ENCODE measurements at regions not wholly inside any gene's neighbourhood (a gene's known extent, or its start where the extent isn't known, plus 50 kb on each side); places are given as distances from the start of the nearest gene placed in this dataset.

DNA sequence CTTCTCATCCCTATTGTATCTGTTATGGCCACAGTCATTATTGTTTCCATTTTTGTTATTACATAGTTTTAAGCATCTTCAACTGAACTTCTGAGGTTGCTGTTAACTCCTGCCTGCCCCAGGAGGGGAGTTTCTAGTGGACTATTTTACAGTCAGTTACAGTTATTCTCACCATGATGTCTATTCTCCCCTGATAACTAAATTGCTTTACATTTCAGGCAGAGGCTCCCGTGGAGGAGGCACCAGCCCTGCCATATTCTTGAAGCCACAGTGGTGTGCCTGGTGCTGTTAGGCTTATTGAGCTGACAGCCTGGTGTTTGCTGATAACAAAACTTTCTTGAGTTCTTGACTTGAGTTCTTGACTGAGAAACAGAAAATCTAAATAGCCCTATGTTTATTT is 256.4 kb downstream of the TFCP2L1 start:
- no peak for DNase-seq

DNA sequence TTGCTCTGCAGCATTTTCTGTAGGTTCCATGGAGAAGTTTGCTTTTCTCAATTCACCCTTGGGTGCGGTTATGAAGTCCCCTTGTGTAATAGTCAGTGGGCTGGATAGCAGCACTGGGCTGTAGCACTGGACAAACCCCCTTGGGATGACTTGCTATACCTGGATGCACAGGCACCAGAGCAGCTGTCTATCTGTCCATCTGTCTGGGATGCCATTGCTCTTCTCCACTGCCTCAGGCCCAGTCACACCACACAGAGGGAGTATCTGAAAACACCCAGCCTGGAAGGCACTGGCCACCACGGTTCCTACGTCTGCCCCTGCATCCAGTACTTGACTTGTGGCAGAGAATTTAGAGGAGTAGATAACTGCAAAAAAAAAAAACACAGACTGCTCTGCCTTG is 254.5 kb downstream of the TFCP2L1 start:
- no peak for DNase-seq

DNA sequence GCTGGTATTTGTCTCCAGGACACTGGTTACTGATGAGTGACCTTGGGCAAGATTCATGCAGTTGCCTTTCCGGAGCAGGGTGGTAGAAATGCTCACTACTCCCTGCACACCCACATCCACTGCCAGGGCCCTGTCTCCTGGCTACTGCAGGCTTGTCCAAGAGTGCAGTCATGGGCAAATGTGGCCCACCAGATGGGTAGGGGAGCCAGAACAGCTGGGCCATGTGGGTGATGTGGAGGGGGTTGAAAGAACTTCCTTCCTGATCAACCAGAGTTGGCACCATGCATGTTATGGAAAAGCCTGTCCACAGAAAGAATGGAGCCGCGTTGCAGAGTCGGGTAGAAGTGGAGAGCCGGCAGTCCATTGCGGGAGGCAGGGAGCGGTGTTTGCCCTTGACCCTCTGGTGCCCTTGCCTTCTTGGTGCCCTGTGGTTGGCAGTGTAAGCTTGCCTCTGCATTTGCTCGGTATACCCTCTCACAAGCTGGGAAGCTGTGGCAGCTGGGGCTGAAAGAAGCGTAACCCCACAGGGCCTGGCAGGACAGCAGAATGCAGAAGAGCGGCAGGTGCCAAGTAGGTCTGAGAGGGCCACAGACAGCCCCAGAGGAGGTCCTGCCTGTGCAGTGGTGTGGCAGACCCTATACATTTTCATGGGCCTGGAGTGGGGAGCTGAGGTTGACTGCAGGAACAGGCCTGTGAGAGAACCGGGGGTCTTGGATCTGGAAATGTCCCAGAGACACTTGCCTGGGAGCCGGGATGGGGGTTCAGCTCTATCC is 253.2 kb downstream of the TFCP2L1 start:
- DNase-seq, result no peak

DNA sequence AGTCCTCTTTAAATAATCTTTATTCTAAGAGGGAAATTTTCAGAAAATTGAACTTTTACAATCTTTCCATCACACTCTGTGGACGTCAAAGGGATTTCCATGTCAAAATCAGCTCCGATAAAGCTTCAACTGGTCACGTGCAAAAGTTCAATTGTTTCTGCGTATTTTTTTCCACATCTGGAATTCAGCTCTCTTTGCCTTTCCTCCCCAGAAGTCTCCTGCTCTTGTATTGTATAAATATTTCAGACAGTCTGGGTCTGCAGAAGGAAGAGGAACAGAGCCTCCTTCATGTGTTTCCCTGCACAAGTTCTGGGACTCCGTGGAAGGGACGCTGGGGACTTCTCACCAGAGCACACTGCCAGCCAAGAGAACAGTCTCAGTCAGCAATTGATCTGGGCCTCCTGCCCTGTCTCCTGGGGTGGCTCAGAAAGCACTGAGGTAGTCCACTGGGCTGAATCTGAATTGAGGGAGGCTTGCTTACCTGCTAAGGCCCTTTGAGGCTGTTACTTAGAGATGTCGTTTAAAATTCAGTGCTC is 251.5 kb downstream of the TFCP2L1 start:
- no peak for DNase-seq

DNA sequence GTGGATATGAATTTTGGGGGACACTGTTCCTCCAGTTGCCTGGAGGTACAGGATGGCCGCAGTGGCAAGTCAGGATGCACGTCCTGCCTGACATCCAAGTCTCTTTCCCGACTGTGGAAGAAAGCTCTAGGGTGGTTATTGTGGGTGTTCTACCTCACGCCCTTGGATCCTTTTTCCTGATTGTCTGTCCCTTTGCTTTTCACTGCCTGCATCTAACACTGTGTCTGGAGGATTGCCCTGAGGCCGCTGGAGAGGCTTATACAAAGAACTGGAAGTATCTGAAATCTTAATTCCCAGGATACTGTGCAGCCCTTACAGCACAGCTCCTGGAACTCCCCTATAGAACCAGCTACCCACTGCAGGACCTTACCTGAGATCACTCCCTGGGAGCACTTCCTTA is 250.5 kb downstream of the TFCP2L1 start:
- DNase-seq, result no peak

DNA sequence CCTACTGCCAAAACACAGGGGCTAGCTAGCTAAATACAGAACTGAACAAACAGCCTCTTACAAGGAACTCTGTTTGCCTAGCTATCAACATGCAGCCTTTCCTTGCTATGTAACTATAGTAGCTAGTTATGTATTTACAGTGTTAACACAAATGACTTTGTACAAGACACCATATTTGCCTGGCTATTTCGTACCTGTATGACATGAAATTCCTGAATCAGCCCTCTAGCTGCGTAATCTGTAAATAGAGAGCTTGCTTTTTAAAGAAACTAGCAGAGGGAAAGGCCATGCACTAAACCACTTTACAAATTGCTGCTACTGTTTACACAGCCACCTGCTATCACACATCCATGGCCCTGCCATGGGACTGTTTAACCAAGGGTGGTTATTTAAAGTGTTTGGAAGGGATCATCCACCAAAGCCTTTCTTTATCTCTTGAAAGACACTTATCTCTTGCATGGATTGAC is 248.7 kb downstream of the TFCP2L1 start:
- no peak for DNase-seq

DNA sequence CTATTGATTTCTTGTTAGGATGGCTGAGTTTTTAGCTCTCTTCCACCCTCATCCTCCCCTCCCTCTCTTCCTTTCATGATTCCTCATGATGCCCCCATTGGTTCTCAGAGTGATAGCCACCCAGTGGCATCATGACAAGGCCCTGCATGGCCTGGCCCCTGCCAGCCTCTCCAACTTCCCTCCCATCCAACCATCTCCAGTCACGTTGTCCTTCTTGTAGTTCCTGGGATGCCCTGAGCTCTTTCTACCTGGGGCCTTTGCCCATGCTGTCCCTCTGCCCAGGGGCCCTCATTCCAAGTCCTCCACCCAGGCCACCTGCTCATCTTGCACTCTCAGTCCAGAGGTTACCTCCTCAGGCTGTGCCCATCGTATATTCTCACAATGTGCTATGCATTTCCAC is 247.5 kb downstream of the TFCP2L1 start:
- DNase-seq, result no peak

DNA sequence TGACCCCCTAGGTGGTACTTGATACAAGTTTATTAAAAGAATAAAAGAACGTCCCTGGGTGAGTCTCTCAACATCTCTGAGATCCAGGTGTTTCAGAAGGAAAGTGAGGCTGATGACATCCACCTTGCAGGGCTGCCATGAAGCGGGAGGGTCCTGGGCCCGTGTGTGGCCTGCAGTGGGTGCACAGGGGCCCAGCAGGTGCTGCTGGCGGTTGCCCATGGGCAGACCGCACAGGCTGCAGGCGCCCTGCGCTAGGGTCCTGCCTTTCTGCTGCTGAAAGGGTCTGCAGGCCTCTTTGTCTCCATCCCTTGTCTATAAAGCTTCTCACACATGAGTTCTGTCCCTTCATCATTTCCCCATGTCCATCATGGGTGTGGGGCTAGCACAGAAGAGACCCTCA is 247.0 kb downstream of the TFCP2L1 start:
- no peak for DNase-seq

DNA sequence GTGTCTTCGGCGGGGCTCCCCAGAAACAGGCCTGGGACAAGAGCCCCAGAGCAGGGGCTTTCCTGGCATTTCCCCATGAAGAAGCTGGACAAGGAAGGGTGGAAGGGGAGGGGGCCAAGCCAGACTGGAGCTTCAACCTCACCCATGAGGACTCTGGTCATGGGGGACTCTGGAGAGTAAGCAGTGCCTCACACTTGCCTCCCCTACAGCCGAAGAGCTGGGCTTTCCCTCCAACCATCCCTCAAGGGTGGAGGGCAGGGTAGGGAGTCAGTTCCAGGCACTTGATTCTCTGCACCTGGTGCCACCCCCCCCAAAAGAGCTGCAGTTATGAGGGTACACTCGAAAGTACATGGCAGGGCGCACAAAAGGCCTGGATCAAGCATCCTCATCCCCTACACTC is 246.6 kb downstream of the TFCP2L1 start:
- no peak for DNase-seq

DNA sequence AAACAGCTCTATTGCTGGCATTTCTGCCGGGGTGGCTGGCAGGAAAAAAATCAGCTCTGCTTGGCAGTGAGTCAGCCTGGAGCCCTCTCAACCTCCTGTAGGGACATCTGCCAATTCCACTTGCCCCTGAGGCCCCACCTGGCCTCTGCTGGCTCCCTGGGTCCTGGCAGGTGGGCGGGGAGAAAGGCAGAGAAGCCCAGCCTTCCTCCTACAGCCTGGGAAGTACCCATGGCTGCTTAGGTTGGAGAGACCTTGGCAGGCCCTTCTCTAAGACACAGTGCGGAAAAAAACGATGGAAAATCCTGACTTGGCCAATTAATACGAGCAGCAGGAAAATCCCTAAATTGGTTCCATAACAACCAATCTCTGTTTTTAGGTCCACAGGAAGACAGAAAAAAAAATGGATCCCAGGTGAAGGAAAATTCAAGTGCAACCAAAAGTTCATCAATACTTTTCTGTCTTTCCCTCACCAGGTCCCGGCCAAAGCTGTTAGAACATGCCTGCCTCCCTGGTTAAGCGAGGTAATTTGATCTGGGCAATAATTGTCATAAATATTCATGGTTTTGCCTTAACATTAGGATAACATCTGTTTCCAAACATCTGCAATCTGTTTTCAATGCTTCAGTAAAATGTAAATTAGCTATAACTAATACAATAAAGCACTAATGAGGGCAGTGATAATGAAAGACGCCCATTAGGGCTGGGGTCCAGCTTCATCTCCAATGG is 245.9 kb downstream of the TFCP2L1 start:
- no peak for DNase-seq

DNA sequence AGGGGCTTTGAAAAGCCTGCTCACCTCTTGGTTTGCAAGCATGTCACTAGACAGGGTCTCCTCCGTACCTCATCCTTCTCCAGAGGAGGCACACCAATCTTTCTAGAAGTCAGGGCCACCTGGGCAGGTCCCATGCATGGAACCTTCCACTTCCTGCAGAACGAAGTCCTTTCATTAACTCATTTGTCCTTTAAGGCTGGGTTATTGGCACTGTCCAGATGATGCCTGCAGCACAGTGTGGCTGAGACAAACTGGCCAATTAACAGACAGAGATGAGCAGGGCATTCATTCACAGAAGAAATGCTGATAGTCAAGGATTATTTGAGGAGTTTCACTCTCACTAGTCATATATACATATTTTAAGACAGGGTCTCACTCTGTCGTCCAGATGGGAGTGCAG is 245.3 kb downstream of the TFCP2L1 start:
- DNase-seq, result no peak

DNA sequence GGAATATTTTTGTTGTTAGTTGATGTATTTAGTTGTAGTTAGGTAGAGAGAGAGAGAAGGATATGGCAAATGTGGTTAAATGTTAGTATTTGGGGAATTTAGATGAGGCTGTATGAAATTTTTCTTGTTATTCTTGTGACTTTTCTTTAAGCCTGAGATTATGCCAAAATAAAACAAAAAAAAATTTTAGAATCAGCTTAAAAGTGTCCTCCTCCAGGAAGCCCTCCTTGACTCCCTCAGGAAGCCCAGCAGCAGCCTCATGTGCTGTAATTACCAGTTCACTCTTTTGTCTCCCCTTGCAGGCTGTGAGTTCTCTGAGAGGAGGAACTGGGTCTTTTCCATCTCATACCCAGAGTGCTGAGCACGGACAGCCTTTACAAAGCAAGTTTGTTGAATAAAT is 243.5 kb downstream of the TFCP2L1 start:
- no peak for DNase-seq

DNA sequence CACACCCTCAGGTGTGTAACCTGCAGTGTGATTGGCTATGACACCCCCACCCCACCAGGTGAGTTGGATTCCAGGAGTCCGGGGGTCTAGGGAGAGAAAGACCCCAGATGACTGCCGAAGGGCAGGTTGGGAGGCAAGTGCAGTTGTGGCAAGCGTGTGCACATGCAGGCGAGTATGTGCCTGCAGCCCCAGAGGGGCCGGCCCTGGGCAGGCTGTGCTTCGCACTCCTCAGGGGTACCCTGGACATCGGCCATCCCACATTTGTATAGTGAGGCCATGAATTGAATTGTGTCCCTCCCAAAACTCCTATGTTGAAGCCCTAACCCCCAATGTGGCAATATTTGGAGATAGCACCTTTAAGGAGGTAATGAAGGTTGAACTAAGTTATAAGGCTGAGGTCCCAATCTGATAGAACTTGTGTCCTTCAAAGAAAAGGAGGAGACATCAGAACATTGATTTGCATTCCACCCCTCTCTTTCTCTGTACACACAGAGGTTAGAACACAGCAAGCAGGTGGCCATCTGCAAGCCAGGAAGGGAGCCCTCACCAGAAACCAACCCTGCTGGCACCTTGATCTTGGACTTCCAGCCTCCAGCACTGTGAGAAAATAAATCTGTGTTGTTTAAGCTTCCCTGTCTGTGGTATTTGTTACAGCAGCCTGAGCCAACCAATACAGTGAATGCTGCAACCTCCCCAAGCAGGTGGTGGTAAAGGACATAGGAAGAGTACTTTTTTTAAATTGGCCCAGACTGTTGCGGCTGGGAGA is 241.8 kb downstream of the TFCP2L1 start:
- DNase-seq, result no peak

DNA sequence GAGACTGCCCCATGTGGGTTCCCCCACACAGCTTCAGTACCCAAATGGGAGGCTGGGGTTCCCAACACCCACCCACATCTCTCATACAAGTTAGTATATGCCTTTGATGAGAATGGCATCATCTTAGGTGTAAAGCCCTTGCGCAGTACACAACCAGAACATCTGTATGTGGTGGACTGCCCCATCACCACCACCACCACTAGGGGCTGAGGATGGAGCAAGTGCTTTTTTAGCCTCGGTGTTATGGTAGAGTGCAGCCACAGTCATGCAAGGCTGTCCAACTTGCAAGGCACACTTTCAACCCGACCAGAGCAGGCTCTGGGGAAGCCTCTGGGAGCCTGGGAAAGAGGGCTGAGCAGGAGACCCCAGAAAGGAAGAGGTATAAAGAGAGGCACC is 241.2 kb downstream of the TFCP2L1 start:
- DNase-seq, result no peak

DNA sequence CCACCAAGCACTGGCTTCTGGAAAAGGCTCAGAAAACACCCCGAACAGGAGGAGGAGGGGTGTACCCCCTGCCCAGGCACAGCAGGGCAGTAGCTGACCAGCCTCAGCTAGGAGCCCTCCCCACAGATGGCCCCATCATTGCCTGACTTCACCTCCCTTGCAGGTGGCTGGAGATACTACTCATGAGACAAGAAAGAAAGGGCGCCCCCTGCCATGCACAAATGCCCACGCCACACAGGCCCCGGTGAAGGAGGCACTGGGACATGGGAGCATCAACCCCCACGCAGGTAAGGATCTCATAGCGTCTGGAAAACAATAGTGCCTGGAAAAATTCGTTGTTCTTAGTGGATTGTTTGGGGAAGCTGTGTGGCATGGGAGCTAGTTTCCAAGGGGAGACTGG is 240.6 kb downstream of the TFCP2L1 start:
- no peak for DNase-seq

DNA sequence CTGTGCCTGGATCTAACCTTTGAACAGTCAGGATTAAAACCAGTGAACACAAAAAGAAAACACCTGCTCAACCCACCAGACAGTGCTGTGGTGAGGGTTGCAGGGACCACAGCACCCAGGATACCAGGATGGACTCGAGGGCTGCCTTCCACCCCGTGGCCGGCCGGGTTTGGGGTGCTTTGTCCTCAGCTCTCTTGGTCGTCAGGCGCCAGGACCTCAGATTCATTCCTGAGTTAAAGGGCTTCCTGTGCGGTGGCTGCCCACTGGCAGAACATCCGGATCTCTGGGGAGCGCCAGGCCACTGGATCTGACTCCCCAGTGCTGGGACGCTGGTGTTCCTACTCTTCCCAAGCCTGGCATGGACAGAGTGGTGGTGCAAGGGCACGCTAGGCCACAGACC is 239.8 kb downstream of the TFCP2L1 start:
- DNase-seq, result no peak

DNA sequence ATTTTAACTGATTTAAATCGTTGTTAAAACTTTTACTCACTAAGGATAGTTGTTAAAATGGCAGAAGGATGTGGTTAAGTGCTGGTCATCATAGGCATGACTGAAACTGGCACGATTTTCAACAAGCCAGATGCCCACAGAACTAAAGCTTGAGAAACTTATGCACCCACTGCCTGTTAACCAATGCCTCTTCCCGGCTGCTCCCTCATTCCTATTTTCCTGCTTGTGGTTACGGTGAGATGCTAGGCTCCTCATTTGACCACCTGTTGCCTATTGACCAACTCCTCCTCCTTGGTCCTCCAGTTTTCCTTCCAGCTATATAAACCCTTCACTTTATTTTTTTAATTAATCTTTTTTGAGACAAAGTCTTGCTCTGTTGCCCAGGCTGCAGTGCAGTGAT is 238.7 kb downstream of the TFCP2L1 start:
- no peak for DNase-seq

DNA sequence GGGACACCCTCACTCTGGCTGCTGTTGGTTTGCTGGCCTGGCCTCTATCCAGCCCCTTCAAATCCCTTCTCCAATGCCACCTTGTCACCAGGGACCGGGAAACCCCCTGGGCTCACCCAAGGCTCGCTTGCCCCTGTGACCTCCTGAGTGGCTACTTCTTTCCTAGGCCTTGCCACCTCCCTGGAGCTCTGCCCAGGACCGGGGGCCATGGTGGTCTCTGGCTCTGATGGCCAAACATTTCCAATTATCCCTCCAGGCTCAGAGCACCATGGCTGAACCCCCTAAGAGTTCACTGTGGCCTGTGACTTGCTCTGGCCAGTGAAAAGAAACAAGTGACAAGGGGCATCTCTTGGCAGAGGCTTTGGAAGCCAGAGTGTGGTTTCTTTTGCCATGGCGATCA is 237.6 kb downstream of the TFCP2L1 start:
- no peak for DNase-seq

DNA sequence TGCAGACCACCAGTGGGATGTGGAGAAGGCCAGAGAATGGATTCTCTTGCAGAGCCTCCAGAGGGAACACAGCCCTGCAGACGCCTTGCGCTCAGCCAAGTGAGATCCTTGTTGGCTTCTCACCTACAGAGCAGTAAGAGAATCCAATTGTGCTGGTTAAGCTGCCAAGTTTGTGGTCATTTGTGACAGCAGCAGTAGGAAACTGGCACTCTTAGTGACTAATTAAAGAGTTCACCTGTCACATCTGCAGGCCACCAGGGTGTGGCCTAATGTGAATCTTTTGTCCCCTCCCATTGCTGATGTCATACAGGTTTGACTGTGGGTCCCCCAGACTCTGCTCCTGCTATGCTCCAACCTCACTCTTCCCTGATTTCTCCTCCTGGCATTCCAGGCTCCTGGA is 235.9 kb downstream of the TFCP2L1 start:
- DNase-seq, result no peak

DNA sequence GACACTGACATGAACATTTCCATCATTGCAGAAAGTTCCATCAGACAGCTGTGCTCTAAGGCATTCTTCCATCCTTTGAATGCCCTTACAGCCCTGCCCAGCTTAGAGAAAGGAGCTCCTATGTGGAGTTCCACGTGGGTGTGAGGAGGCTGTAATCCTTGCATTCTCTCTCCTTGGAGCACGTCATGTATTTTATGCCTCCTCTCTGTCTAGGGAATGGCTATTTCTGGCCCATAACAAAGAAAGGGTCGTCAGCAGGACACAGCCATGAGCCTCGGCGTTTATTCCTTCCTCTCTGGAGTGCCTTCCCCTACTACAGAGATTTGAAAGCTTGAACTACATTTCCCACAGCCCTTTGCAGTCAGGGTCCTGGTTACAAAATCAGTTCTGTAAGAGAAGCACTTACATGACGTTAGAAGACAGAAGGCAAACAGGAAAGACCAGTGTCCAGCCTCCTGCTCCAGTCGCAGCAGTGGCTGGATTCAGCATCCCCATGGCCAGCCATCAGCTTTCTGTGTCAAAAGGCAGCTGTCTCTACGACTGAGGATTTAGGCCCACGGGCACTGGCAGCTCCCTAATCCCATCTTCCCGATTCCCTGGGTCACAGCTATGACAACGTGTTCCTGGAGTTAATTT is 234.9 kb downstream of the TFCP2L1 start:
- DNase-seq, result no peak

DNA sequence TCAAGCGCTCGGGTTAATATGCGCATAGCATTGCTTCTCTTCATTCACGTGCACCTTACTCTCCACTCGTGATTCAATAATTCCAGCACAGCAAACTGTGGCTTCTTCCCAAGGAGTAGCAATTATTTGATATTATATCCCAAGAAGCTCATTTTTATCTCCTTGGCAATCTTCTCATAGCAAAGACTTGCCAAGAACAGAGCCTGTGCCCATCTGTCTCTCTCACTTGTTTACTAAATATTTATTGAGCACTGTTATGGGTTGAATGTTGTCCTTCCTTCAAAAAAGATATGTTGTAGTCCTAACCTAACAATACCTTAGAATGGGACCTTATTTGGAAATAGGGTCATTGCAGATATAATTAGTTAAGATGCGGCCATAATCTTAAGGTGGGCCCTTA is 233.7 kb downstream of the TFCP2L1 start:
- DNase-seq, result no peak

DNA sequence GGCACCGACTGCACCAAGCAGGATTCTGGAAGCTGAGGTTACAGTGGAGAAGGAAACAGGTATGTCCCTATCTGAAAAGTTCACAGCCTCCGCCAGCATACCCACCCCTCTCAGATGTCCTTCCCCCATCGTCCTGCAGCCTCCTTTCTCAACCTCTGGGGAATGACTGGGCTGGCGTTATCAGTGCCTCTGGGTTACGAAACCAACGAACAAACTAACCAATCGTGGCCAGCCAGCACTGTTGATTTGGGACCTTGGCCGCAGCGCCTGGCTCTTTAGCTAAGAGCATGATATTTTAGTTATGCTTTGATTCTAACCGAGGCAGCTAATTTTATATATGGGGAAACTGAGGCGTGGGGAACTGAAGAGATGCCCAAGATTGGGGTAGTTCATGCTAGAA is 233.0 kb downstream of the TFCP2L1 start:
- DNase-seq, result no peak

DNA sequence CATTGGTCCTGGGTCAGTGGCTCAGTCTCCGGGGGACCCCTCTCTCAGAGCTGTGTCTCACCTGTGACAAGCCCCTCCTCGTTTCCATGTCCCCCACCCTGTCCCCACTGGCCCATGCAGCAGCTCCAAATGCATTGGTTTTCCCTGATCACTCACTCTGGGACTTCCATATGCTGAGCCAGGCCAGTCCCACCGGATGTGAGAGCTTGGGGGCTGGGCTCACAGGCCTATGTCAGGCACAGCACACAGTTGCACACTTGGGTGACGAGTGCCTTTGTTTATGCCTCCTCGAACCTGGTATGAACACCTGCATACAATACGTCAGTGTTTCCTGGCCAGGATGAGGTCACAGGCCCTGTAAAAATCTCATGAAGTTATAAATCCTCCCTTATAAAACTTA is 232.5 kb downstream of the TFCP2L1 start:
- DNase-seq, result no peak
